ENCODE measurements at regions not wholly inside any gene's neighbourhood (a gene's known extent, or its start where the extent isn't known, plus 50 kb on each side); places are given as distances from the start of the nearest gene placed in this dataset.

GRCh38 chr14:22095860-22096513, 422.4 kb upstream of the OR4E1 start (continued):
- TF ChIP-seq ZNF646 (CRISPR knock-in tag; IDR thresholded peaks at IDR 0.05) (no peak), ZNF317 (CRISPR knock-in tag; IDR thresholded peaks at IDR 0.05) (no peak), PBX2 (CRISPR knock-in tag; IDR thresholded peaks at IDR 0.05) (no peak), ZNF468 (CRISPR knock-in tag; IDR thresholded peaks at IDR 0.05) (no peak), HHEX (CRISPR knock-in tag; IDR thresholded peaks at IDR 0.05) (no peak)

DNA sequence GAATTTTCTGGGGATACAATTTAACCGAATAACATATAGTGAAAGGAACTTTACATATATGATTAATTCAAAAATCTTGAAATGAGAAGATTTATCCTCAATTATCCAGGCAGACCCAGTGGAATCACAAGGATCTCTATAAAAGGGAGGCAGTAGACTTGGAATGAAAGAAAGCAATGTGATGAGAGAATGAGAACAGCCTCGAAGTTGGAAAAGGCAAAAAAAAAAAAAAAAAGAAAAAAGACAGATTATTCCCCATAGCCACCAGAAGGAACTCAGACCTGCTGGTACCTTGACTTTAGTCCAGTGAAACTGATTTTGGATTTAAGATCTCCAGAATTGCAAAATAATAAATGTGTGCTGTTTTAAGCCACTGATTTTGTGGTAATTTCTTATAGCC, 416.3 kb upstream of the OR4E1 start:
- BruUV-seq (replicated peaks) = no TSS peak
- H3K36me3 ChIP-seq (replicated peaks in 1 of 2; ENCODE audit: control insufficient read depth in 1 of 2, insufficient read depth in 2 of 2, low read length in 2 of 2) = no peaks in the 10 kb centered on the region
- in situ Hi-C loops (cut with HindIII; ENCODE audit: extremely low pct_ligation_motif_present, low pct_unique_long_range_greater_than_20kb) (no loop called here), intact Hi-C loops (cut with micrococcal nuclease; ENCODE audit: unreplicated experiment) (no loop called here)
- FAIRE-seq = no peak
- no peaks in the 10 kb centered on the region for H3K9me3 ChIP-seq (ENCODE audit: low read length)
- no peak overlapping the region for H2AFZ ChIP-seq (ENCODE audit: low read length)
- H3K4me1 ChIP-seq (ENCODE audit: insufficient read depth, low read length) = no peaks in the 10 kb centered on the region
- WGBS (ENCODE audit: low lambda C conversion rate) = 1% methylated on average over 2 of the region's 2 CpGs
- H3K79me2 ChIP-seq (ENCODE audit: insufficient read depth, low read length) = no peaks in the 10 kb centered on the region
- no peak overlapping the region for H3K27ac ChIP-seq (ENCODE audit: extremely low read length, insufficient read depth, low read length)
- no peaks in the 10 kb centered on the region for H3K27me3 ChIP-seq (ENCODE audit: control insufficient read depth in 1 of 2, insufficient read depth in 2 of 2, low read length in 2 of 2)
- H4K20me1 ChIP-seq (ENCODE audit: insufficient read depth, low read length) = no peaks in the 10 kb centered on the region
- no peak overlapping the region for H3K9ac ChIP-seq (ENCODE audit: insufficient read depth, low read depth, low read length)
- H3K4me2 ChIP-seq (ENCODE audit: low read depth, low read length) = no peak overlapping the region
- ATAC-seq = no peak
- POLR2A ChIA-PET = no interaction called here
- no peak overlapping the region for H3K4me3 ChIP-seq (replicated peaks in 1 of 3; ENCODE audit: insufficient read depth in 1 of 3, low read depth in 2 of 3, low read length in 3 of 3)
- CTCF ChIA-PET (ENCODE audit: low intra/inter-chr PET ratio, low total read pairs) = no interaction called here
- no peak for DNase-seq (ENCODE audit: low spot score)
- no peak for TF ChIP-seq ISX (CRISPR knock-in tag; conservative IDR thresholded peaks at IDR 0.05)
- no peak for TF ChIP-seq HIC2 (CRISPR knock-in tag; IDR thresholded peaks at IDR 0.05; ENCODE audit: low read depth)

Data from HepG2 (cell line).